Bronchial epithelial cell (primary cell): ENCODE measurements at regions not wholly inside any gene's neighbourhood (a gene's known extent, or its start where the extent isn't known, plus 50 kb on each side); places are given as distances from the start of the nearest gene placed in this dataset.
"Not testable (repeated sequence)": the region's sequence is repeated elsewhere in the genome, so short reads cannot be mapped to it uniquely, and the experiment has no call there.

Source experiments
- DNase-seq: peaks from one replicate; pipeline ENCODE4 v3.0.0-alpha.2; 2010; ENCODE audit warnings: low read depth
- FAIRE-seq: peaks from 2 replicates; lab custom pipeline; 2011; peaks lifted over from hg19 to GRCh38; lab: Jason Lieb, UNC
- H3K27me3 ChIP-seq: 2 replicates; pipeline ENCODE4 v1.5.1; 2011; ENCODE audit warnings: low read length; ENCODE audit not compliant: control insufficient read depth, insufficient read depth
- H3K36me3 ChIP-seq: 2 replicates; pipeline ENCODE4 v1.5.1; 2011; ENCODE audit warnings: low read length; ENCODE audit not compliant: control insufficient read depth, insufficient read depth
- H3K4me3 ChIP-seq: 2 replicates; pipeline ENCODE4 v1.5.1; 2011; ENCODE audit warnings: mild to moderate bottlenecking, low read depth, low read length, control low read depth
- CTCF ChIP-seq: IDR thresholded peaks from 2 replicates; pipeline ENCODE4 v1.5.1; 2011; ENCODE audit warnings: mild to moderate bottlenecking, moderate library complexity, low read length, control low read depth, inconsistent platforms; ENCODE audit not compliant: insufficient read depth, severe bottlenecking

GRCh38 chr1:93757256-93758036, 75.8 kb upstream of the BCAR3 start:
- TF ChIP-seq CTCF = no peak
- no peak overlapping the region for H3K4me3 ChIP-seq
- H3K27me3 ChIP-seq = no peaks in the 10 kb centered on the region
- no peaks in the 10 kb centered on the region for H3K36me3 ChIP-seq
- no peak for FAIRE-seq
- DNase-seq = no peak

DNA sequence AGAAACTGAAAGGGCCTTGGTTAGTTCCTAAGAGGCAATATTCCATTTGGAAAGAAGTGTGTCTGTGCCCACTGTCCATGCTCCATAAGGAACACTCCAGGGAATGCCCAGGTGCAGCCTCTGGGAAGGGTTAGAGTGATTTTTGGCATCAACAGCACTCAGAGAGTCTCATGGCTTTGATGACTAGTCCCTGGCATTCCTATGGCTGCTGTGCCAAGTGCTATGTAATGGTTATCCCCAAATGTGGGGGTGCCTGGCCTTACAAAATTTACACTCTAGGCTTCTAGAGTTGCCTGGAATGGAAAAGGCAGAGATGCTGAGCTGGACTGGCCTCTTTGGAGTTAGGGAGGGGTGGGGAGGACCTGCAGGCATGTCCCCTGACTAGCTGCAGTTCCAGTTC, 75.0 kb upstream of the BCAR3 start:
- no peak for TF ChIP-seq CTCF

GRCh38 chr1:93755251-93755715, 73.6 kb upstream of the BCAR3 start:
- H3K27me3 ChIP-seq, FAIRE-seq, H3K36me3 ChIP-seq, H3K4me3 ChIP-seq: not testable (repeated sequence)
- peak; percentile 91 for DNase-seq

More for the DNA sequence above, 75.0 kb upstream of the BCAR3 start:
- peak; percentile 32 for DNase-seq
- Histone ChIP-seq H3K4me3 (no peak overlapping the region), H3K36me3 (no peaks in the 10 kb centered on the region), H3K27me3 (no peaks in the 10 kb centered on the region)
- no peak for FAIRE-seq

GRCh38 chr1:93753791-93754763, 72.4 kb upstream of the BCAR3 start:
- H3K4me3 ChIP-seq = no peak overlapping the region
- TF ChIP-seq CTCF = no peak
- FAIRE-seq (no peak), DNase-seq (peak; percentile 94)
- H3K36me3 ChIP-seq = no peaks in the 10 kb centered on the region
- H3K27me3 ChIP-seq = no peaks in the 10 kb centered on the region

DNA sequence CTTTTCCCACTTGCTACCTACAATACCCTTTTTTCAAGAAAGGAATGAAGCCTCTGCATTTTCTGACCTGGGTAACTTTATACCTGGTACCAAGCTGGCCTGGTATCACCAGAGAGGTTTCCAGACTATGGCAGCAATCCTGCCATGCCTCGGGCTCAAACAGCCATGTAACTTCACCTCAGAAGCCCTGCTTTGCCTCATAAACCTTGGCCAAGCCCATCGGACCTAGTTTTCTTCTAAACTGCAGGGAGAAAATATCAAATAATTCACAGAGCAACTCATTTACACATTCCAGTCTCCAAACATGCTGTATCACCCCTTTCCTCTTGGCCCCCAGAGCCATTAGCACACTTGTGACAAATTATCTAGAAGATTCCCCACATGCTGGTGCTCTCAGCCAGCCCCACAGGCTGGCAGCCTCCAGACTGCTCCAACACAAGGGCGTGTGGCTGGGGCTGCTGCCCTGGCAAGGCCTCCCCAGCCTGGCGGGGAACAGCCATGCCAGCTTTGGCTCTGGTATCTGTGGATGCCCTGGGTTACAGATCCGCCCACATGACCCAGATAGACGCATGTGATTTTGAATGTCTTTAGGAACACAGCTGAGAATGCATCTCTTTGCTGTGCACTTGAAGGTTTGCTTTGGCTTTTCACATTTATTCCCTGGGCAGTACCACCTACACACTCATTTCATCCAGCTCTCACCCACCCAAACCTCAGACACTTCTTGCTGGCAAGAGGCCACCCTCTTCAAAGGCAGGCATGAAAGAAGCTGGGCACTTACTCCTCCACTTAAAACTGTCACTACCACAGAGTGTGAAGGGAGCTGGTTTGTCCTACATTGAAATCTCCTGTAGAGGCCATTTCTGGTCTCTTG, 70.0 kb upstream of the BCAR3 start:
- FAIRE-seq (no peak), DNase-seq (no peak)
- no peaks in the 10 kb centered on the region for H3K36me3 ChIP-seq
- TF ChIP-seq CTCF = no peak
- H3K4me3 ChIP-seq = no peak overlapping the region
- H3K27me3 ChIP-seq = no peaks in the 10 kb centered on the region
